ENCODE measurements at regions not wholly inside any gene's neighbourhood (a gene's known extent, or its start where the extent isn't known, plus 50 kb on each side); places are given as distances from the start of the nearest gene placed in this dataset.
"Not testable (repeated sequence)": the region's sequence is repeated elsewhere in the genome, so short reads cannot be mapped to it uniquely, and the experiment has no call there.

DNA sequence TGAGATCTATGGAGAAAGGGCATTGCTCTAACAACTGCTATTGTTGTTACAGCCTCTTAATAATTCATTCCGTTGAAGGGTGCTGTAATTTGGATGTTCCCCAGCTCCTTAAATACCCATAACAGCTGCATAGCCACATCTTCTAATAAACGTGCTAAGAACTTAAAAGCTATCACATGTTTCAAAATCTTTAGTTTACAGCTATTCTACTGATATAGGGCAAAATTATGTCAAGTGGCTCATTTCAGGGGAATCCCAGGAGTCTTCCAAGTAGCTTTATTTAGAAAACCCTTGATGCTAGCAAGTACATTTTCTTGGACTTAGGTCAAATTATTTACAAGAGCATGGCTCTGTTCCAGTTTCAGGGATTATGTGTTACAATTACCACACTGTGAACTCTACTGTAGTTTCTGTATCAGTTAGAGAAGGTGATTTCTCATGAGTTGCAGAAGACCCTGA, 990.4 kb upstream of the ACO1 start:
- no peak for DNase-seq (ENCODE audit: low read depth in 2 of 2)

DNA sequence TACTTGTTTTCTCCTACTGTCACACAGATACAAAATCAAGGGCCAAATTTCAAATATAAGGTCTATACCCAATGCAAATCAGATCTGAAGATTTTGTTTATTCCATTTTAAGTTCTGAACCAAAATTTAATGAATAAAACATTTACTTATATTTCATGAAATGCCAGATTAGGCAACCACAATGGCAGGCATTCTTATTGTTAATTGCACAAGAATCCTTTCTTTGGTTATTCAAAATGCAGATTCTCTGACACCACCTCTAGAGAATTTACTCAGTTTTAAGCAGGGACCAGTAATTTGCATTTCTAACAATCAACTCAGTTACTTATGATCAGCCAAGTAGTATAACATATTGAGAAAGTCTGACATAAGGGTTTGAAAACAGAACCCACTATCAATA, 972.4 kb upstream of the ACO1 start:
- DNase-seq (ENCODE audit: low read depth in 2 of 2) = no peak

DNA sequence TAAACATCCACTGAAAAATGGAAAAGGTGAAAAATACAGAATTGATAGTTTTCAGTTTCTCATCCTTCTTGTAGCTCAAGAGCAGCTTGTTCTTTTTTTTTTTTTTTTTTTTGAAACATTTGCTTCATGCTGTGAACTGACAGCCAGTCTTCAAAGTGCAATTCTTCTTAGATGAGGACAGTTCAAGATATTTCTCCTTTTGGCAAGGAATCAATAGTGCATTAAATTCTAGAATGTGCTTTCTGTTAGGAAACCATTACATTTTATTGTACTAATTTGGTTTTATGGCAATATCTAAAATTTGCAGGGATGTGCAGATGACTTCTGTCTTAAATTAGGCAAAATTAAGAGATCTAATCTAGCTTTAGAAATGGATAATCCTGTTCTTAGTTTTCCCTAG, 969.3 kb upstream of the ACO1 start:
- no peak for DNase-seq (ENCODE audit: low read depth in 2 of 2)

DNA sequence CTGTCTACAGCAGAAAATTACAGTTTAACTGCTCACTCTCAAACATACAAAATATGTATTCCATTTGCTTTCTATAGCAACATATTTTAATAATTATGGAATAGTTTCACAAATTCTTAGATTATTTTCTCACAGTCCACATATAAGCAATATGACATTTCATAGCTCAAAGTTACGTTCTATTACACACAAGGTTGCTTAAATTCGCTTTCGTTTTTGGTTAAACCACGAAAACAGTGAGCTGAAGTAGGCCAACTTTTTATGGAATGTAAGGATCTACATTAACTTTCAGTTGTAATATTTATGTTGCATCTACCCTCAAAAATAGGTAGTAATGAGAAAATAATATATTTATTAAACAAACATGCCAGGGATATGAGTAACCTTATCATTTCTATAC, 966.0 kb upstream of the ACO1 start:
- DNase-seq (ENCODE audit: low read depth in 2 of 2) = no peak

DNA sequence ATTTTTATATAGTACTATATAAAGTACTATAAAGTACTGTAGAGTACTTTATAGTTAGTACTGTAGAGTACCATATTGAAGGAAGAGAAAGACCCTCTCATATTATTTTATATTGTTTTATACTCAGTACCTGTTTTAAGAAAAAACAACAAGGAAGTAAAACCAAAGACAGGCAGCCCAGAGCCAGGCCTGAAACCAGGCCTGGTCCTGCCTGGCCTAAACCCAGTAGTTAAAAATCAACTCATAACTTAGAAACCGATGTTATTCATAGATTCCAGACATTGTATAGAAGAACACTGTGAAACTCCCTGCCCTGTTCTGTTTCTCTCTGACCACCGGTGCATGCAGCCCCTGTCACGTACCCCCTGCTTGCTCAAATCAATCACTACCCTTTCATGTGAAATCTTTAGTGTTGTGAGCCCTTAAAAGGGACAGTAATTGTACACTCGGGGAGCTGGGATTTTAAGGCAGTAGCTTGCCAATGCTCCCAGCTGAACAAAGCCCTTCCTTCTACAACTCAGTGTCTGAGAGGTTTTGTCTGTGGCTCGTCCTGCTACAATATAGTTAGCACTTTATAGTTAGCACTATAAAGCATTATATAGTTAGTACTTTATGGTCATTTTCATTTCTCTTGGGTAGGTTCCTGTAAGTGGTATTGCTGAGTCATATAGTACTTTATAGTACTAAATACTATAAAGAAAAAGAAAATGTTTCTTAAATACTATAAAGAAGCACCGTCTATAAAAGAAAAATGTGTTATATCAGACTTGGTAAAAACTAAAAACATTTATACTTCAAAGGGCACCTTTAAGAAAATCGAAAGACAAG, 940.6 kb upstream of the ACO1 start:
- not testable (repeated sequence) for DNase-seq (ENCODE audit: low read depth in 2 of 2)

DNA sequence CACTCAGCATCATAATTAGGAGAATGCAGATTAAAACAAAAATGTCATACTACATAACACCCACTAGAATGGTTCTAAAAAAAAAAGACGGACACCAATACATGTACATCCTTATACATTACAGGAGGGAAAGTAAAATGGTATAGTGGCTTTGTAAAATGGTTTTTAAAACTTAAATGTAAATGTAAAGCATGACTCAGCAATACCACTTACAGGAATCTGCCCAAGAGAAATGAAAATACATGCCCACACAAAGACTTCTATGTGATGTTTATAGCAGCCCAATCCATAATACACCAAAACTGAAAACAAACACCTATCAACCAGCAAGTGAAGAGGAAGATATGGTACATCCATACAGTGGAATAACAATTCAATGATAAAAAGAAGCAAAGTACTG, 939.1 kb upstream of the ACO1 start:
- DNase-seq (ENCODE audit: low read depth in 2 of 2) = no peak

DNA sequence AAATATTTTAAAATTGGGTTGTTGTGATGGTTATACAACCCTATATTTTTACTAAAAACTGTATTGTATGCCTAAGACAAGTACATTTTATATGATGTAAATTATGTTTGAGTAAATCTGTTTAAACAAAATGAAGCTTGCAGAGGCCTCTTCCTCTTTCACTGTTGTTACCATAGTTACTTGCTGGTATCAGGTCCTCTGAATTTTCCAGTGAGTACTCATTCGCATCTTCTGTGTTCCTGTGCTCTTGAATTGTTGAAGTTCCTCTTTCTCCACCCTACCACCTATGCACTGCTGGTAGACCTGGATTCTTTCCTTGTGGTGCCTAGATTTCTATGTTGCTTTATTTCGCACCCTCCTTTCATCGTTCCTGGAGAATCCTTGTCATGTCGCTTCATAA, 938.5 kb upstream of the ACO1 start:
- no peak for DNase-seq (ENCODE audit: low read depth in 2 of 2)

DNA sequence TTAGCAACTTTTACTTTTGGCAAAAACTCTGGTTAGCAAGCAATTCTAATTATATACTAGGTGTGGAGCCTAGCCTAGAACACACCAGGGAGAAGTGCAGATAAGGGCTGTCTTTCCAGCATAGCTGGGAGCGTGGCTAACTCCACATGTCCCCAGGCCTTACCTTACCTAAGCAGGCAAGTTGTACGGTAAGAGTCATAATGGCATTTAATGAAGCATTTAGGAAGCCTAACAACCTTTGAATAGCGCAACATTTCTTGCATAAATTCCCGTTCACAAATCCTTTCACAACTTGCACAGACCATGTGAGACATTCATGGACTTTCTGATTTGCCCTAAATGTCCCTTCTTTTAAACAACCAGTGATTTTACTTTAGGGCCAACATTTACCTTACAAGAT, 917.4 kb upstream of the ACO1 start:
- DNase-seq (ENCODE audit: low read depth in 2 of 2) = no peak

DNA sequence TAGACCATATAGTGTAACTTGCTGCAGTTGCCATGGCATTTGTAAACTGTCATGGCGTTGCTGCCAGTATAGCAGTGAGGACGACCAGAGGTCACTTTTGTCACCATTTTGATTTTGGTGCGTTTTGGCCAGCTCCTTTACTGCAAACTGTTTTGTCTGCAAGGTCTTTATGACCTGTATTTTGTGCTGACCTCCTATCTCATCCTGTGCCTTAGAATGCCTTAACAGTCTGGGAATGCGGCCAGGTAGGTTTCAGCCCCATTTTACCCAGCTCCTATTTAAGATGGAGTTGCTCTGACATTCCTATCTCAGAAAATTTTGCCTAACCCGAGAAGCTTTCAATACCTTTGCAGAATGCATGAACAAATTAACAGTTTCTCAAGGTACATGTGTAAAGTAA, 914.4 kb upstream of the ACO1 start:
- DNase-seq (ENCODE audit: low read depth in 2 of 2) = no peak

DNA sequence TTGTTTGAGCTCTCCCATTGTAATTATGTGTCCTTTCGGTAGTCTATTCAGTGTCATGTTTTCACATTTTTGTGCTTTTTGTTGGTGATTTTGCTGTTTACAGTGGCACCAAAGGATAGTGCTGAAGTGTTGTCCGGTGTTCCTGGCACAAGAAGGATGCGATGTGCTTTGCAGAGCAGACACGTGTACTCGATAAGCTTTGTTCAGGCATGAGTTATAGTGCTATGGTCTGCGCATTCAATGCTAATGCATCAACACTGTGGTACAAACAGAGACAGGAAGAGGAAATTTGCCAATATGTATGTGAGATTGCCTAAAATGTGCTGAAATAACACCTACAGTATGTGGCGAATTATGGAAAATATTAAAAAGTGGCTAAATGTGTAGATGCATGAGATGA, 913.4 kb upstream of the ACO1 start:
- no peak for DNase-seq (ENCODE audit: low read depth in 2 of 2)

DNA sequence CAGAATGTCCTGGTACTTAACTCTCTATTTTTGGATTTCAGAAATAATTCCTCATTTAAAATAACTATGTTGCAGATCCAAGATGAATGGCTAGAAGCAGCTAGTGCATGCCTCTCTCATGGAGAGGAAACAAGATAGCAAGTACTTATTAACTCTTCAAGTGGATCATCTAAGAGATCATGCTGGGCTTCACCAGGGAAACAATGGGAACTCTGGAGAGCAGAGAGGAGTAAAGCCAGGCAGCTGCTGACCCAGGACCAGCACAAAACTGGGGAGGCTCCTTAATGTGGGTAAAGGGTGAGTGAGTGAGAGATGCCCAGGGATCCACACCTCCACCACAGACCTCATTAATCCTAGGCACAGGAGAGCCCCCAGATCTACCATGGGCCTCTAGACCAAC, 897.8 kb upstream of the ACO1 start:
- DNase-seq (ENCODE audit: low read depth in 2 of 2) = no peak

DNA sequence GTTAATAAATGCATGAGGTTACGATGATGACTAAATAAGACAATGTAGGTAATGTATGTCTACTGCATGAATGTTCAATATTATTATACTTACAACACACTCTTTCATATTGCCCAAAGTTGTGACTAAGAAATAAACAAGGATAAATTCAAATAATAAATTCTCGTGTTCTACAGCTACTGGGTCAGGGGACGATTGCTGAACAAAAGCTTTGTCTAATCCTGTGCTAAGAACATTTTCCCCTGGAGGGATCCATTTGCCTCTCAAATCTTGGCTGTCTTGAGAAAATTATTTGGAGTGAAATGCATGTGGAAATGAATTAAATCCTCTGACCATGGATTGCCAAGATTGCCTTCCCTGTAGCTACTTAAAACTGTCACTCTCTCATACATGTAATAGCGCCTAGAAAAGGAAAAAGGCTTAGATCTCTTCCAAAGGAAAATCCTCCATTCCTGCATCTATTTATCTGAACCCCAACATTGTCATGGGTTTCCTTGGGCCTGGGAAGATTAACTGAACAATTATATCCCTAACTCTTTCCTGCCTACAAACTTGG, 893.8 kb upstream of the ACO1 start:
- DNase-seq (ENCODE audit: low read depth in 2 of 2) = no peak

DNA sequence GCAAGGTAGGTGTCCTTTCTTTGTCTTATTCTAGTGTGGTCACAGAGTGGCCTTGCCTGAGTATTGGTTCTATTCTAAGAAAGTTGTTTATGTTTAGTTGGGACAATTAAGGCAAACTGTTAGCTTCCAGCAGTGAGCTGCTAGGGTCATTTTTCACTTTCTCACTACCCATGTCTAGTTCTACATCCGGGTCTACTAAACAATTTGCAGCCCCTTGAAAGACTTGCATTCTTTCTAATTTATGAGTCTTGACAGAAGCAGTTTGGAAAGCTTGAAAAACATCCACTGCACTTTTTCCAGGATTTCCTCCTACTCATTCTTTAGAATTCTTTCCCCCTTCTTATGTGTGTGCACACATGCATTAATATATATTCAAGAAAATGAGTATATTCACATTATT, 892.2 kb upstream of the ACO1 start:
- DNase-seq (ENCODE audit: low read depth in 2 of 2) = no peak

DNA sequence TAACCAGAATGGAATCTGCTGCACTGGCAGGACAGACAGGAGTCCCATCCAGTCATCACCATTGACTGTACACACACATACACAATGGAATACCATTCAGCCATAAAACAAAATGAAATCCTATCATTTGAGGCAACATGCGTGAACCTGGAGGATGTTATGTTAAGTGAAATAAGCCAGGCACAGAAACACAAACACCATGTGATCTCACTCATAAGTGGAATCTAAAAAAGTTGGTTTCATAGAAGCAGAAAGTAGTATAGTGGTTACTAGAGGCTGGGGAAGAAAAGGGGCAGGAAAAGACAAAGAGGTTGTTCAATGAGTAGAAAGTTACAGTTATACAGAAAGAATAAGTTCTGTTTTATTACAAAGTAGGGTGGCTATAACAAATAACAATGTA, 884.0 kb upstream of the ACO1 start:
- DNase-seq (ENCODE audit: low read depth in 2 of 2) = no peak

DNA sequence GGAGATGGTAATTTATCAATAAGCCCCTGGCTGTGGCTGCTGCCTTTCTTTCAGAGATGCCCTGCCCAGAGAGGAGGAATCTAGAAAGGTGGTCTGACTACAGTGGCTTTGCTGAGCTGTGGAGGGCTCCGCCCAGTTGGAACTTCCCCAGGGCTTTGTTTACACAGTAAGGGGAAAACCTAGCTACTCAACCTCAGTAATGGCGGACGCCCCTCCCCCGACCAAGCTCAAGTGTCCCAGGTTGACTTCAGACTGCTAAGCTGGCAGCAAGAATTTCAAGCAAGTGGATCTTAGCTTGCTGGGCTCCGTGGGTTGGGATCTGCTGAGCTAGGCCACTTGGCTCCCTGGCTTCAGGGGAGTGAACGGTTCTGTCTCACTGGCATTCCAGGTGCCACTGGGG, 865.4 kb upstream of the ACO1 start:
- peak in 1 of 2 experiments; percentile 13 for DNase-seq (ENCODE audit: low read depth in 2 of 2)

DNA sequence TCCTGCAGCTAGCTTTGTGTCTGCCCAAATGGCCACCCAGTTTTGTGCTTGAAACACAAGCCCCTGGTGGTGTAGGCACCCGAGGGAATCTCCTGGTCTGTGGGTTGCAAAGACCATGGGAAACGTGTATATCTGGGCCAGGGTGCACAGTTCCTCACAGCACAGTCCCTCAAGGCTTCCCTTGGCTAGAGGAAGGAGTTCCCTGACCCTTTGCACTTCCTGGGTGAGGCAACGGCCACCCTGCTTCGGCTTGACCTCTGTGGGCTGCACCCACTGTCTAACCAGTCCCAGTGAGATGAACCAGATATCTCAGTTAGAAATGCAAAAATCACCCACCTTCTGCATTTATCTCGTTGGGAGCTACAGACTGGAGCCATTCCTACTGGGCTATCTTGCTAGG, 865.0 kb upstream of the ACO1 start:
- no peak for DNase-seq (ENCODE audit: low read depth in 2 of 2)

DNA sequence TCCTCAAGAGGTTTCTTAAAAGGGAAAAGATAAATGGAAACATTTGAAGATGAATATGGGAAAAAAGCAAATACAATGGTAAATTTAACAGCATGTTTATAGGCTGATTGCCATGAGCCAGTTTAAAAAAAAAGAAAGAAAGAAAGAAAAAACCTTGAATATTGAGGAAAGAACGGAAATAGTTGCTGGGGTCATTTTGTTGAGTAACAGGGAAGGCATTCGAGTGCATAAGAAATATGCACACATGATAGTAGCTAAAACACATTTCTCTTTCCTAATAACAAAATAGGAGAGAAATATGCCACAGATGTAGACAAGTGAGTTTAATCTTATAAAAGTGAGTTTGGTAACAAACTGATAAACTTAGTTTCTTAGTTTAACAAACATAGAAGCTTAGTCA, 864.6 kb upstream of the ACO1 start:
- DNase-seq (ENCODE audit: low read depth in 2 of 2) = no peak

DNA sequence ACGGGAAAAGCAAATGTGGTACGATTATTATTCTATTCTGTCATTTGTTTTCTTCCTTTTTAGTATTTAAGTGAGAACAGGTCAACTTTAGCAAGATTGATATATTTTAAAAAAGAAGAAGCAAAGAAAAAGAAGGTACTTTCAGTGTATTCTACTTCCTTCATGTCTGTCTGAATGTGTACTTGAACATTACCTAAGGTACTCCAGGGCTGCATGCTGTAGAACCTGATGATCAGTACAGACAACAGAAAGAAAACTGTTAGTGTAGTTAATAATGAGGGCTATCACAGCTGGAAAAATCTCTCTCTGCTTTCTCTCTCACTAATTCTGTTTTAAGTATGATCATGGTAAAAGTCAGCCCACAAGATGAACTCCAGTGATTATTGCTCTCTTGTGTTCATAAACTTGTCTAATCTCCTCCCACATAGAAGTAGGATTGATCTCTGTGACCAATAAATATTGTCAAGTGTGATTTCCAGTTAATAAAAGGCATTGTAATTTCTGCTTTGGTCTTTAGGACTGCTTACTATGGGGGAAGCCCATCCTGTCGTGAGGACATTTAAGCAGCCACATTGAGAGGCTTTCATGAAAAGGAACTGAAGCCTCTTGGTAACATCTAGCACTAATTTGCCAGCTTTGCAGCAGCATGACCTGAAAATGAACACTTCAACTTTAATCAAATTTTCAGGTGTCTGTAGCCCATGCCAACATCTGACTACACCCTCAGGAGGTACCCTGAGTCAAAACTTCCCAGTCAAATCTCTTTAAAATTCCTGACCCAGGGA, 864.0 kb upstream of the ACO1 start:
- no peak for DNase-seq (ENCODE audit: low read depth in 2 of 2)

DNA sequence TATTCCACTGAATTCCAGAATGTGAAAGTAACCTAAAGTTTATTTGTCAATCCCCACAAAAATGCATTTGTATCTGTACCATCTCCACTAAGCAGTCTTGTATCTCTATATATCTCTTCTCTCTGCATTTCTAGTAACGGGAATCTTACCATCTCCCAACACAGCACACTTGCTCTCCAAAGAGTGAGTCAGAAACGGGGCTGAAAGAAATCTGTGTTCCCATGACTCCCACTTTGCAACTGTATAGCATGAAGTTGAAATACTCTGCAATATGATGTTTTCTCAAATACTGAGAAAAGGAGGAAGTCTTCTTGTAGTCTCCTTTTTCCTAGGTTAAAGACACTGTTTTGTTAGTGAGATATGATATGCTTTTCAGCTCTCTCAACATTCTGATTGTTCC, 848.8 kb upstream of the ACO1 start:
- no peak for DNase-seq (ENCODE audit: low read depth in 2 of 2)

DNA sequence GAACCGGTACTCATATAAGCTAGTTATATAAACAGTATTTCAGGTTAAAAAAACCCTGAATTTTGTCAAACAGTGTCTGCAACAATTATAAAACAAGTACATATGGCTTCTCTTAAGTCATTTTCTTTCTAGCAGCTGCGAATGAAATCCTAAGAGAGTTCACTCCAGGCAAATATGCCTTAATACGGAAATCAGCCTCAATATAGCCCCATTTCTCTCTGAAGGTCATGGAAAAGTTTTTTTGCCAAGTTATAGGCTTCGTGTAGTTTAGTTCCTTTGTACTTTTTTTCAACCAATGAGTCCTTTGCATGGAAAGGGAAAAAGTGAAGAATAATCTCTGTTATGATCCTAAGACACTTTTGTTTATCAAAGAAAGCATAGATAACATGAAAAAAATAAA, 848.0 kb upstream of the ACO1 start:
- DNase-seq (ENCODE audit: low read depth in 2 of 2) = no peak

DNA sequence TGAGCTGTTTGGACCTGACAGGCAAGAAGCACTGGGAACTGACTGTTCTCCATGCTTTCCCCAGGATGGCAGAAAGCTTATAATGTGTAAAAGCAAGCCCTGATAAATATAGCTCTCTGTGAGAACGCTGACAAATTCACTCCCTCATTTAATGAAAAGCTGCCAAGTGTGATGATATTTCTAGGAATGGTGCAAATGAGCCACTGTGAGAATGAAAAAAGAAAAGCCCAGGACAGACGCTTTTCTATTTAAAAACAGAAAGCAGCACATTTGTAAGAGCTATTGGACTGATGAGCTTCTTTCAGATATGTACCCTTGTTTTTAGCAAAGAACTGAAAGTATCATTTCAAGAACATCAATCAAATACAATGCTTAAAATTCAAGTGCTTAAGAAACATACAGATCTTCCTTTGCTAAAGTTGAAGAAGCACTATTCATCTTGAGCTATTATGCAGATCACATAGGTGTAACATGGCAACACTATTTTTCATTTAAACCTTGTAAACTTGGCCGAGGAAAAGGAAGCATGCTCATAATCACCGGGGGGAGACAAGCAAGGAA, 842.6 kb upstream of the ACO1 start:
- DNase-seq (ENCODE audit: low read depth in 2 of 2) = no peak

DNA sequence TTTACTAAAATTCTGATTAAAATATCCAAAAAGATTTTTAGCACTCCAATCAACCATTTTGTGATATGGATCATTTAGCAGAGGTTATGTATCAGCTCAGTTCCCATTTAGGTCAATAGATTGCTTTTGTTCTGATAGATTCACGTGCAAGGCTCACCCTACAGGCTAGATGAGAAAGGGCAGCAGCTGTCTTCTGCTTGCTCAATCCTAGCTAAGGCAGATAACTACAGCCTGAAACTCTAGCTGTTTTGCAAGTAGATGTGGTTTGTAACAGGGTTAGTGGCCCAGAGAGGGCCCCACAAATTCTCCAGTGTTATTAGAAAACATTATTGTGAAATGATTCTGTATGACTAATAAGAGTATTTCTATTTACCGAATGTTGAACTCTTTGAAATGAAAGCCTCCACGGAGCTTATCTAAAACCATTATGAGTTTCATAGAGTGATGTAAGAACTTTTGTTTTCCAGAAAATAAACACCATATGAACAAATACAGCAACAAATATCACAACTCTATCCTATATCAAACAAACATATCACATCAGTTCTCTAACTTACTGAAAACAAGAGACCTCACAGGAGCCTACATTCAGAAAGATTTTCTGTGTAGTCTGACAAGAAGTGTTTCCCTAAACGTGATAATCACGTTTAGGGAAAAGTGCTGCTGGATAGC, 841.9 kb upstream of the ACO1 start:
- DNase-seq (ENCODE audit: low read depth in 2 of 2) = peak in 1 of 2 experiments; percentile 0

Measured in stimulated activated CD4-positive, alpha-beta T cell treated with anti-CD3 and anti-CD28 coated beads, Interleukin-12 subunit alpha, Interleukin-12 subunit beta, amount 100 ng/mL, for 24 hours (primary cell).